H1 (cell line): ENCODE measurements at regions not wholly inside any gene's neighbourhood (a gene's known extent, or its start where the extent isn't known, plus 50 kb on each side); places are given as distances from the start of the nearest gene placed in this dataset.
"Not testable (repeated sequence)": the region's sequence is repeated elsewhere in the genome, so short reads cannot be mapped to it uniquely, and the experiment has no call there.

Experiments used
- CTCF ChIA-PET: fragments of 300-600 bp; sonication (Branson Sonifier 250); formaldehyde crosslinking; loops from one replicate; lab custom pipeline; 2021; ENCODE audit not compliant: partially characterized antibody; lab: Charles Lee
- POLR2A ChIA-PET: fragments of 300-600 bp; sonication (Branson Sonifier 250); formaldehyde crosslinking; loops from one replicate; lab custom pipeline; 2021; ENCODE audit warnings: inconsistent platforms; ENCODE audit not compliant: partially characterized antibody; lab: Charles Lee
- DNase-seq, 2 experiments: peaks; one replicate each; pipeline versions ENCODE4 v3.0.0 to v3.0.0-alpha.2; 2010 to 2022; ENCODE audit warnings: low spot score in 2 of 2, low read depth in 1 of 2, mixed read lengths in 1 of 2
- FAIRE-seq: peaks from 2 replicates; lab custom pipeline; 2011; peaks lifted over from hg19 to GRCh38; lab: Jason Lieb, UNC
- H2AFZ ChIP-seq: 2 replicates; pipeline ENCODE4 v1.8.1; 2012; ENCODE audit warnings: low read length, inconsistent platforms
- H2AK5ac ChIP-seq: 2 replicates; pipeline ENCODE4 v1.6.1; 2013; ENCODE audit warnings: low read depth, low read length
- H2BK120ac ChIP-seq: replicated peaks from 2 replicates; pipeline ENCODE3; 2013; ENCODE audit warnings: low read depth, low read length, inconsistent platforms
- H2BK12ac ChIP-seq: 2 replicates; pipeline ENCODE4 v1.6.1; 2013; ENCODE audit warnings: low read depth, low read length
- H2BK15ac ChIP-seq: 2 replicates; pipeline ENCODE4 v1.6.1; 2013; ENCODE audit warnings: low read length
- H2BK20ac ChIP-seq: 2 replicates; pipeline ENCODE4 v1.6.1; 2013; ENCODE audit warnings: low read length
- H2BK5ac ChIP-seq: 2 replicates; pipeline ENCODE4 v1.6.1; 2013; ENCODE audit warnings: low read depth, low read length
- H3K14ac ChIP-seq: 2 replicates; pipeline ENCODE4 v1.6.1; 2013; ENCODE audit warnings: inconsistent platforms; ENCODE audit not compliant: insufficient read length
- H3K18ac ChIP-seq: 2 replicates; pipeline ENCODE4 v1.6.1; 2013; ENCODE audit warnings: low read length; ENCODE audit errors: extremely low read depth
- H3K23ac ChIP-seq: 2 replicates; pipeline ENCODE4 v1.6.1; 2013; ENCODE audit warnings: inconsistent platforms; ENCODE audit not compliant: insufficient read length
- H3K23me2 ChIP-seq: 2 replicates; pipeline ENCODE4 v1.6.1; 2013; ENCODE audit warnings: low read depth, low read length
- H3K27ac ChIP-seq: 2 replicates; pipeline ENCODE4 v1.6.1; 2011; ENCODE audit warnings: low read depth, low read length, inconsistent platforms
- H3K27me3 ChIP-seq, 4 experiments: replicated peaks in 1 of 4; 1 replicate in 1 of 4; 2 replicates in 3 of 4; pipeline versions ENCODE4 v1.6.1 to v1.8.1; 2011 to 2013; ENCODE audit warnings: low read length in 3 of 4, mild to moderate bottlenecking in 3 of 4, inconsistent platforms in 2 of 4, mixed read lengths in 2 of 4, moderate library complexity in 1 of 4; ENCODE audit not compliant: control insufficient read depth in 3 of 4, insufficient read depth in 3 of 4; ENCODE audit errors: extremely low read depth in 1 of 4
- H3K36me3 ChIP-seq, 4 experiments: 2 replicates each; pipeline versions ENCODE4 v1.6.1 to v1.8.1; 2011 to 2013; ENCODE audit warnings: mild to moderate bottlenecking in 4 of 4, low read length in 3 of 4, moderate library complexity in 2 of 4, control low read depth in 1 of 4, inconsistent platforms in 1 of 4; ENCODE audit not compliant: insufficient read depth in 4 of 4, control insufficient read depth in 2 of 4
- H3K4ac ChIP-seq: replicated peaks from 2 replicates; pipeline ENCODE3; 2013; ENCODE audit warnings: low read length, low read depth, mixed read lengths, inconsistent platforms; ENCODE audit not compliant: insufficient read length
- H3K4me1 ChIP-seq, 4 experiments: replicated peaks in 1 of 4; 1 replicate in 1 of 4; 2 replicates in 3 of 4; pipeline versions ENCODE4 v1.6.1 to v1.8.1; 2011 to 2013; ENCODE audit warnings: low read length in 3 of 4, inconsistent platforms in 2 of 4, mixed read lengths in 1 of 4; ENCODE audit not compliant: insufficient read depth in 4 of 4, control insufficient read depth in 3 of 4
- H3K4me2 ChIP-seq, 2 experiments: 2 replicates each; pipeline versions ENCODE4 v1.6.1 to v1.8.1; 2011 to 2013; ENCODE audit warnings: low read depth in 2 of 2, low read length in 2 of 2, control low read depth in 1 of 2, inconsistent platforms in 1 of 2, mild to moderate bottlenecking in 1 of 2; ENCODE audit not compliant: insufficient read depth in 1 of 2
- H3K4me3 ChIP-seq, 4 experiments: fragments of 200-600, 300-600 bp in 1 of 4; sonication (generic), shearing (Covaris generic), sonication (Bioruptor Twin) in 1 of 4; 2 replicates each; pipeline versions ENCODE4 v1.5.1 to v1.8.1; 2011 to 2016; ENCODE audit warnings: low read length in 4 of 4, low read depth in 3 of 4, control low read depth in 2 of 4, inconsistent platforms in 2 of 4, mild to moderate bottlenecking in 2 of 4, mixed read lengths in 1 of 4, moderate library complexity in 1 of 4; ENCODE audit not compliant: insufficient read depth in 2 of 4; ENCODE audit errors: extremely low read depth in 1 of 4
- H3K56ac ChIP-seq: replicated peaks from 2 replicates; pipeline ENCODE3; 2013; ENCODE audit warnings: low read depth, mild to moderate bottlenecking, mixed read lengths, low read length, inconsistent platforms; ENCODE audit not compliant: insufficient read length
- H3K79me1 ChIP-seq: 2 replicates; pipeline ENCODE4 v1.6.1; 2013; ENCODE audit warnings: low read depth, low read length, control low read depth
- H3K79me2 ChIP-seq, 2 experiments: 2 replicates each; pipeline versions ENCODE4 v1.6.1 to v1.8.1; 2012 to 2013; ENCODE audit warnings: low read length in 2 of 2, mild to moderate bottlenecking in 2 of 2, inconsistent platforms in 1 of 2; ENCODE audit not compliant: insufficient read depth in 2 of 2, control insufficient read depth in 1 of 2
- H3K9ac ChIP-seq, 4 experiments: replicated peaks in 1 of 4; 1 replicate in 1 of 4; 2 replicates in 3 of 4; pipeline versions ENCODE4 v1.6.1 to v1.8.1; 2011 to 2013; ENCODE audit warnings: low read depth in 3 of 4, low read length in 3 of 4, control low read depth in 2 of 4, mild to moderate bottlenecking in 2 of 4, moderate library complexity in 2 of 4, inconsistent platforms in 1 of 4; ENCODE audit errors: extremely low read depth in 1 of 4
- H3K9me3 ChIP-seq, 2 experiments: 2 replicates each; pipeline versions ENCODE4 v1.6.1 to v1.8.1; 2012 to 2013; ENCODE audit warnings: mild to moderate bottlenecking in 2 of 2, moderate library complexity in 2 of 2, control low read depth in 1 of 2, inconsistent platforms in 1 of 2, low read depth in 1 of 2, low read length in 1 of 2, mixed read lengths in 1 of 2; ENCODE audit not compliant: insufficient read depth in 2 of 2
- H4K20me1 ChIP-seq, 2 experiments: replicated peaks in 1 of 2; 2 replicates each; pipeline versions ENCODE3 to v1.8.1; 2011 to 2013; ENCODE audit warnings: inconsistent platforms in 2 of 2, low read length in 2 of 2, mild to moderate bottlenecking in 1 of 2; ENCODE audit not compliant: insufficient read depth in 2 of 2, control insufficient read depth in 1 of 2
- H4K5ac ChIP-seq: 2 replicates; pipeline ENCODE4 v1.6.1; 2013; ENCODE audit warnings: low read length, low read depth, mixed read lengths, inconsistent platforms; ENCODE audit not compliant: insufficient read length
- H4K8ac ChIP-seq: 2 replicates; pipeline ENCODE4 v1.8.0; 2013; ENCODE audit warnings: mild to moderate bottlenecking, moderate library complexity, low read length, inconsistent platforms; ENCODE audit not compliant: insufficient read depth; ENCODE audit errors: extremely low read depth
- H4K91ac ChIP-seq: replicated peaks from 2 replicates; pipeline ENCODE3; 2013; ENCODE audit warnings: low read length, mixed read lengths, inconsistent platforms; ENCODE audit not compliant: insufficient read length

GRCh38 chr6:112976579-112976978, 629.4 kb downstream of the RFPL4B start:
- H4K8ac ChIP-seq, H3K56ac ChIP-seq, H3K79me1 ChIP-seq, H2AK5ac ChIP-seq, H3K9ac ChIP-seq, POLR2A ChIA-PET, H2BK20ac ChIP-seq, H3K23me2 ChIP-seq, H4K20me1 ChIP-seq, H2BK120ac ChIP-seq, H3K4ac ChIP-seq, H3K4me2 ChIP-seq, H3K4me3 ChIP-seq, H4K91ac ChIP-seq, H2BK5ac ChIP-seq, H2BK12ac ChIP-seq, FAIRE-seq, H3K23ac ChIP-seq, H2AFZ ChIP-seq, H3K27ac ChIP-seq, H2BK15ac ChIP-seq, H3K36me3 ChIP-seq, H3K18ac ChIP-seq, H3K79me2 ChIP-seq, H3K4me1 ChIP-seq, H3K9me3 ChIP-seq, H4K5ac ChIP-seq, CTCF ChIA-PET, H3K27me3 ChIP-seq, DNase-seq, H3K14ac ChIP-seq: not testable (repeated sequence)
